DOHH2 (cell line): ENCODE measurements at regions not wholly inside any gene's neighbourhood (a gene's known extent, or its start where the extent isn't known, plus 50 kb on each side); places are given as distances from the start of the nearest gene placed in this dataset.

Source experiments
- CTCF ChIP-seq: fragments of 200-600 bp; sonication (generic); IDR thresholded peaks from one replicate; pipeline ENCODE4 v1.5.1; 2014; ENCODE audit warnings: antibody characterized with exemption, mild to moderate bottlenecking, low read depth, low read length; ENCODE audit not compliant: poor library complexity, severe bottlenecking
- EZH2phosphoT487 ChIP-seq: fragments of 200-600 bp; sonication (generic); IDR thresholded peaks from 2 replicates; pipeline ENCODE4 v1.6.1; 2017; ENCODE audit warnings: borderline replicate concordance, mild to moderate bottlenecking, antibody characterized with exemption, low read length, moderate library complexity, mixed read lengths

- TF ChIP-seq CTCF (no peak), EZH2phosphoT487 (no peak)
Measured at GRCh38 chr10:35722636-35723035, 80.5 kb upstream of the FZD8 start.
